ENCODE measurements at regions not wholly inside any gene's neighbourhood (a gene's known extent, or its start where the extent isn't known, plus 50 kb on each side); places are given as distances from the start of the nearest gene placed in this dataset.
A peak's percentile ranks its signal among the peaks of the same experiment; 100 is the strongest.

DNA sequence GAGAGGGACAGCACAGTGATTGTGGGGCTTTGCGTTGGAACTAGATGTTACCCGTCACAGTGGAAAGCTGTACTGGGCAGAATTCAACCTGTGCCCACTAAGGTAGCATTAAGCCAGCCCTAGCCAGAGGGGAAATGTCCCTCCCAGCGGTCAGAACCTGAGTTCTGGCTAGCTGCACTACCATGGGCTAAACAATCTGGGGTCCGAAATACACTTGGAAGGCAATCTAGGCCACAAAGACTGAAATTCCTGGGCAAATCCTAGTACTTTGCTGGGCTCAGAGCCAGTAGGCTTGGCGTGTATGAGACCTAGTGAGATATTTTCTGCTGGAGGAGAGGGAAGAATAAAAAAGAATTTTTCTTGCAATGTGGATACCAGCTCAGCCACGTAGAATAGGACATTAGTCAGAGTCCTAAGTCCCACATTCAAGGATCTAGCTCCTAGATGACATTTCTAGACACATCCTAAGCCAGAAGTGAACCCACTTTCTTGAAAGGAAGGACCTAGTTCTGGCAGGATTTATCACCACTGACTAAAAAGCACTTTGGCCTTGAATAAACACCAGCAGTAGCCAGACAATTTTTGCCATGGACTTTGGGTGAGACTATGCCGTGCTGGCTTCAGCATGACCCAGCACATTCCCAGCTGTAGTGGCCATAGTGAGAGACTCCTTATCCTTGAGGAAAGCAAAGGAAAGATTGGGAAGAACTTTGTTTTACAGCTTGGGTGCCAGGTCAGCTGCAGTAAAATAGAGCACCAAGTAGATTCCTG is 618.0 kb downstream of the BRINP1 start:
- no peak for DNase-seq

GRCh38 chr9:118751848-118752223 is 617.4 kb downstream of the BRINP1 start:
- no peak for DNase-seq

GRCh38 chr9:118761016-118761790 is 608.0 kb downstream of the BRINP1 start:
- no peak for DNase-seq

DNA sequence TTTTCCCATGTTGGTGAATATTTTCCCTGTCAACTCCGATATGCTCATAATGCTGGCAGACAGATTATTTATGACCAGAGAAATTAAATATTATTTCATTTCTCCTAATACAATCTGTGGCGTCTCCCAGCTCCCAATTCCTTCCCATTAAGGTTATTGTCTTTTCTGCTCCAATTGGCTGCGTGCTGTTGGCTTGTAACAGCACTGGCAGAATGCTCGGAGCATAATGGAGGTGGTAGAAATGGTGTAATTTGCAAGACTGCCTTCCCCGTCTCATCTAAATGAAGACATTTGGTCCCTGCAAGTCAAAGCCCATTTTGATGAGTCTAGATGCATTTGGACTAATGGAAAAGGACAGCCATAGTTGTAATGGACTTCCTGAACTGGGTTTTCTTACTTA is 601.7 kb downstream of the BRINP1 start:
- no peak for DNase-seq

DNA sequence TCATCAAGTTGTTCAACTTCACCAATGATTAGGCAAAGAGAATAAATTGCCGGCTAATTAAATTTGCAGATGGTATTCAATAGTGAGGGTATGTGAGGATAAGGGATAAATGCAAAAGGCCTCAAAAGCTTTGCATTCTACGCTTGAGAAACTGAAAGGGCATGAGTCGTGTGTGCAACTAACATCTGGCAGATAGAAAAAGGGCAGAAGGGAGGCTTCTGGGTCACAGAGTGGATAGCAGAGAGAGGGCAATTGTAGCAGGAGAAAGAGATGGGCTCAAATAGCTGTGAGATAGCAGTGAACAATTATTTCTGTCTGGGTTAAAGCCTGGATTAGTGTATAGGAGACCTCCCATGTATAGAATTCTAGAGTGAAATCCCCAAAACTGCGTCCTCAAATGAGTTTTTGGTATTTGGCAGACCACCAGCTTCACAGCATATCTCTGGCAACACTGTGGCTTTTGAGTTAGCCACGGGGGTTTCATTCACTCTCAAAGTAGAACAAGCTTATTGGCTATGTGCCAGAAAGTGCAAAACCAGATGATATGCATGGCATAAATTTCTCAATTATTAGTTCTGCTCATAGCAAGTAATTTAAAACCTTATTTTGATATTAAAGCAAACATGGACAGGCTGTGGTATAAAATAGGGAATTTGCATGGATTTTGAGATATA is 586.3 kb downstream of the BRINP1 start:
- peak; percentile 0 to 3 (median 2) for DNase-seq

DNA sequence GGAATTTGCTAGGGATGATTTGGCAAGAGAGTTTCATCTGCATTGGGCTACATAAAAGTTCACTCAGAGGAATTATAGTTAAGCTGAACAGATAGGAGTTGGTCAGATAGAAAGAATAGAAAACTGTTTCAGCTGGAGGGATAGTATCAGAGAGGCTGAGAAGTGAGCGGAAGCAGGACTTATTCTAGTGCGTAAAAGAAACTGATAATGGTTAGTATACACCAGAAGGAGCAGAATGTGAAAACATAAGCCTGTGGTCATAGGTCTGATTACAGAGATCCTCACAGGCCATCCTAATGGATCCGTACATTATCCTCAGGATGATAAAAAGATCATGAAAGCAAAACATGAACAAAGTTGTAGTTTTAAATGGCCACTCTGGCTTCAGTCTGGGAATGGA is 585.2 kb downstream of the BRINP1 start:
- DNase-seq, result no peak

DNA sequence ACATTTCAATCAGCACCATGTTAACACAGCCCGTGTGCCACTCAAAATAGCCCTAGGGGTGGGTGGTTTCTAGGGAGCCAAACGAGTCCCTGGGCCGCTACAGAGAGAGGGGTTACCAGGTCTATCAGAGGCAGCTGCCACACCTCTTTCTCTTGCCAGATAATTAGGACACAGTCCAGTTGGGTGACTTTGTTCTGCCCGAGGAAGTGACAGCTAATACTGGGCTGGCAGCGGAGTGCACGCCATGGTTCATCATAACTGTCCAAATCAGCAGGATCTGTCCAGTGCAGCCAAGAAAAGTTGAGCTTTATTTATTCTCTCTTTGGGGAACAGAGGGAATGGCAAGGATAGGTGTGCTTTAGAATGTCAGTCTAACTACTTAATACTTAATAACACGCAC is 583.8 kb downstream of the BRINP1 start:
- DNase-seq, result no peak

GRCh38 chr9:118786877-118787276 is 582.4 kb downstream of the BRINP1 start:
- no peak for DNase-seq

DNA sequence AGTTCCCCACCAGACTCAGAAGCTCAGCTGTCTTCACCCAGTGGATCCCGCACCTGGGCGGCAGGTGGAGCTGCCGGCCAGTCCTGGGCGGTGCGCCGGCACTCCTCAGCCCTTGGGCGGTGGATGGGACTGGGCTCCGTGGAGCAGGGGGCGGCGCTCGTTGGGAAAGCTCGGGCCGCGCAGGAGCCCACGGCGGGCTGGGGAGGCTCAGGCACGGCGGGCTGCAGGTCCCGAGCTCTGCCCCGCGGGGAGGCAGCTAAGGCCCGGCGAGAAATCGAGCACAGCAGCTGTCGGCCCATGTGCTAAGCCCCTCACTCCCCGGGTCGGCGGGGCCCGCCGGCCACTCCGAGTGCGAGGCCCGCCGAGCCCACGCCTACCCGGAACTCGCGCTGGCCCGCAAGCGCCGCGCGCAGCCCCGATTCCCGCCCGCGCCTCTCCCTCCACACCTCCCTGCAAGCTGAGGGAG is 560.0 kb downstream of the BRINP1 start:
- DNase-seq, result no peak

DNA sequence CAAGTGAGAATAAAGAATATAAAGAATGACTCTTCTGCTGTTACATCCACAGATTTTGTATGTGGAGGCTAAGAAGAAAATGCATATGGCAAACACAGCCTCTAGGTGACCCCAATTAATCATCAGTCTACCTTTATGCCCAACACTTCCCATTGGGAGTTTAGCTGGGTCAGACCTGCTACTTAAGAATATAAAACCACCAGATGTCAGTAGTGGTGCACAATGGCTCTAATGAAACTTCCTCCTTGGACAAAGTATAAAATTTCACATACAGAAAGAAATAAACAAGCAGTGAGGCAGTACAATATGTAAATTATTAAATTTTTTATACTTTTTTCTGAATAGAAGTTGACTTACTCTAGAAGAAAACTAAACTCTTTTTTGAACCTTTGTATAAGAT is 539.9 kb downstream of the BRINP1 start:
- DNase-seq, result peak in 2 of 3 donors; percentile 2 to 18

DNA sequence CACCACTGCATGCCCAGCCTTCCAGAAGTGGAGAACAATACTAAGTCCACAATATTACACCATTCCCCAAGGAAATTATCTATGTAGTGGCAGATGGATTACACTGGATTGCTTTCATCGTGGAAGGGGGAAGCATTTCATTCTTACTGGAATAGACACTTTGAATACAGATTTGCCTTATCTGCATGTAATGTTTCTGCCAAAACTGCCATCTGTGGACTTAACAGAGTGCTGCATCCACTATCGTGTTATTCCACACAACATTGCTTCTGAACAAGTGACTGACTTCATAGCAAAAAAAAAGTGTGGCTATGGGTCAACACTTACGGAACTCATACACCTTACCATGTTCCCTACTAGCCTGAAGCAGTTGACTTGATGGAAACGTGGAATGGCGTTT is 536.9 kb downstream of the BRINP1 start:
- no peak for DNase-seq

- DNase-seq, result no peak
These were observed 532.3 kb downstream of the BRINP1 start for GRCh38 chr9:118836891-118837290.

DNA sequence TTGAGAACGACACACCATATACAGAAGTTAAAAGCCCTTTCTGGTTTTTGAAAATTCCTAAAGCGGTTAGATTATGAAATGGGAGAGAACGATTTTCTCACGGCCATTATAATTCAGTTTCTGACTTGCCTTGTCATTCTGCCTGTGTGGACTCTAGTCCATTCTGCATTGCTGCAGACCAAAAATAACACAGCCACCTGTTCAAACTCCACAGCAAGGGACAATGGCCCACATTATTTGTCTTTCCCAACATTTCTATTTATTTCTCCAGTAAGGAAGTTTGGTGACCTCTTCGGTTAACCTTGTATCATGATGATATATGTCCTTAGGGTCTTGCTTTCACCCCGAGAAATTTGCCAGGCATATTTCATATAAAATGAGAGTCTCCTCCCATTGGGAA is 497.7 kb downstream of the BRINP1 start:
- no peak for DNase-seq

DNA sequence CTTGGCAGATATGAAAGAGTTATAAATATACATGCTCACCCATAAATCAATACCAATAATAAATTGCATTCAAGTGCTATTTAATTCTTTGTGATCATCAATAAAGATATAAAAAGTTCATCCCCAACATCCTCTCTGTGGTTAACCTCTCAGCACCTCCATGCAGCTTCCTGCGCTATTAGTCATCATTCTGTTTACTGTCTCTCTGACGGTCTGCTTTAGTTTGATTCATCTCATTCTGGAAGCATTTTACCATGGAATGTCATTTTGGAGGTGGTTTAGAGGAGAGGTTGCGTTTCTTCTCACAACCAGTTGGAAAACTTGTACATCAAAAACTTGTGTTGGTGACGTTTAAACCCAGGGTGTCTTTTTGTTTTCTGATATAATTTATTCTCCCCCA is 486.6 kb downstream of the BRINP1 start:
- DNase-seq, result peak in 1 of 3 donors; percentile 33

DNA sequence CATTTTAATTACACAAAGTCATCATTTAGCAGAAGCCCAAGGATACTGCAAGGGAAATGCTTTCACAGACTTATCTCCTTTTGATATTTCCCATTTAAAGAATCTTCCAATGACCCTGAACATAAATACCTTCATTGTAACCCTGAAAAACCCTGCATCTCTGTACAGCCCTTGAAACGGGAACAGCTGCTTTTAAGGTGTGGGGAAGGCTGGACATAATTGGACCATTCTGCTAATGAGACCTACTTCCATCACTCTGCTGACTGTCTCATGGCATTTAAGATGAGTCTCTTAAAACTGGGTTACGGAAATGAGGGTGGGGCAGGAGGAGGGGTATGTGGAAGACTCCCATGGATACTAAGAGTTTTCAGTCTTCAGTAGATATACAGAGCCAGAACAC is 485.8 kb downstream of the BRINP1 start:
- DNase-seq, result no peak

GRCh38 chr9:118891213-118891612 is 478.0 kb downstream of the BRINP1 start:
- DNase-seq, result no peak

DNA sequence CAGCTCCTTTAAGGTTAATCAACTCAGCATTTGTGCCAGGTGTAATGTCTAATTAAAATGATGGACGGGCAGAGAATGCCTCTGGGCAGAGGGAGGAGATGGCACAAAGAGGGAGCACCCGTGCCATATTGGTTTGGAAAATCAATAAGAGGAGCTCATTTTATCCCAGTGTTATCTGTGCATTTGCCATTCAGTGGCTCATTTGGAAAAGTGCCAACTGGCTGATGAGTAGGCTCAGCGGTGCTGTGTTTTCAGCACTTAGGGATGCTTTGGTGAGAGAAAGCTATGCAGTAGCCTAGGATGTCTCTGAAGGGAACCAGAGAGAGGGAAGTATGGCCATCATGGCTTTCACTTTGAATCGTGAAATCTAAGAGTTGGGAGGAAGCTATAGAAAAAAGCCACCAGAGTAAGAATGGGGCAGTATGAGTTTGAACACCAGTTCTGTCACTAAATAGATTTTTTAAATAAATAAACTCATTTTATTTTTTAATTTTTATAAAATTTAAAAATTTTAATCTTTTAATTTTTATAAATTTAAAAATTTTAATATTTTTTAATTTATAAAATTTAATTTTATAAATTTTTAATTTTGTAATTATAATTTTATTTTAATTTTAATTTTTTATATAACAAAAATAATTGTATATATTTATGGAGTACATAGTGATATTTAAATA is 472.8 kb downstream of the BRINP1 start:
- no peak for DNase-seq

DNA sequence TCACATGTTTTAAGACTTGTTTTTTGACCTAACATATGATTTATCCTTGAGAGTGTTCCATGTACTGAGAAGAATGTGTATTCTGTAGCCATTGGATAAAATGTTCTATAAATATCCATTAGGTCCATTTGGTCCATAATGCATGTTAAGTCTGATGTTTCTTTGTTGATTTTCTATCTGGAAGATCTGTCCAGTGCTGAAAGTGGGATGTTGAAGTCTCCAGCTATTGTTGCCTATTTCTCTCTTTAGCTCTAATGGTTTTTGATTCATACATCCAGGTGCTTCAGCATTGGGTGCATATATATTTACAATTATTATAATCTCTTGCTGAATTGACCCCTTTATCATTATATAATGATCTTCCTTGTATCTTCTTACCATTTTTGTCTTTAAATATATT is 451.1 kb downstream of the BRINP1 start:
- no peak for DNase-seq

GRCh38 chr9:118928722-118929121 is 440.5 kb downstream of the BRINP1 start:
- DNase-seq, result no peak

DNA sequence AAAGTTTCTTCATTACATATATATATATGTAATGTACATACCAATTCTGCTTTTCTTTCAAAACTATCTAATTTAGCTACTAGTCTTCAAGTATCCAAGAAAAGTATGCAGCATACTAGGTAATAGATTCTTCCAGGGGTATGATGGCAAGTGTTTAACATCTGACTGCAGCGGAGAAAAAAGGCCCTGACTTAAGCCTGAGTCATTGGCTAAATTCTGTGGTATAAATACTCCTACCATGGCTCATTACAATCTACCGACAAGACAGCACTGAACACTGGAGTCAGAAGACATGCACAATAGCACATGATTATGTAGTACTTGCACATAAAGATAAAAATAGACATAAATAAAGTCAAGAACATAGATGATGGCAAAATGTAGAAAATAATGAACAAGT is 439.9 kb downstream of the BRINP1 start:
- peak in 1 of 3 donors; percentile 59 for DNase-seq

DNA sequence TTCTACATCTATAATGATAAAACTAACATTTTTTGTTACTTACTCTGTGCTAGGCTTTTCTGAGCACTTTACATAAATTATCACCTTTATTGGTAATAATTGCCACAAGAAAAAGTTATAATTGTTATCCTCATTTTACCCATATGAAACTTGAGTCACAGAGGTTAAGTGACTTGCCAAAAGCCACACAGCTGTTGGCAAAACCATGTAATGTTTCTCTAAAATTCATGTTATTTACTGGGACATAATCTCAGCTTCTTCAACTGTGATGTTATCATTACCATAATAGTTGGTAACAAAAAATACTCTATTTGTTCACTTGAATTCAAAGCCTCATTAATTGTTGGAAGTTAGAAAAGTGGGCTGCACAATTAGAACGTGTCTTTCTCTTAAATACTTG is 437.3 kb downstream of the BRINP1 start:
- DNase-seq, result no peak

- no peak for DNase-seq
These were observed 430.7 kb downstream of the BRINP1 start for GRCh38 chr9:118938581-118938980.

Measured in muscle of back (tissue), 3 donors.